ENCODE measurements at regions not wholly inside any gene's neighbourhood (a gene's known extent, or its start where the extent isn't known, plus 50 kb on each side); places are given as distances from the start of the nearest gene placed in this dataset.

DNA sequence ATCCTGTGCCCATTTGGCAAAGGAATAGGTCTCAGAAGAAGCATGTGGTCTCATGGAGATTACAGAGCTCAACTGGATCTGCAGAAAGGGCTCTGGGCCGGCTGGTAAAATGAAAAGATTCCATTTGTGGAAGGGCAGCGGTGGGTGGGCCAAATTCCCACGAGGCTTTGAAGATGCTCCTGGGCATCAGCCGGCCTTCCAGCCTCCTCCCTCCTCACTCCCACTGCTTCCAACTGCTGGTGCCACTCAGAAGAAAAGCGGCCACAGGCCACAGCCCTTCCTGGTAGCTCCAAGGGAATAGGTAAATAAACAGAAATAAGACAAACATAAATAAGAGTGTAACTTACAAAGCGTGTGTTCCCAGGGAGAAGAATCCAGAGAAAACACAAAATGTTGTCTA, 136.3 kb upstream of the SLC44A3 start:
- Histone ChIP-seq H3K4me1 (no peaks in the 10 kb centered on the region), H3K4me3 (no peak overlapping the region), H3K27me3 (ENCODE audit: insufficient read depth in 3 of 3, low read length in 2 of 3) (peaks cover 0 to 3% (median 0%) of the 10 kb centered on the region in 3 donors), H3K27ac (no peak overlapping the region), H3K36me3 (ENCODE audit: insufficient read depth in 1 of 2, low read depth in 1 of 2) (no peaks in the 10 kb centered on the region), H3K9me3 (no peaks in the 10 kb centered on the region)
- intact Hi-C loops (cut with DNase I) = no loop called here
- no peak for ATAC-seq
- TF ChIP-seq, protein P1, sequence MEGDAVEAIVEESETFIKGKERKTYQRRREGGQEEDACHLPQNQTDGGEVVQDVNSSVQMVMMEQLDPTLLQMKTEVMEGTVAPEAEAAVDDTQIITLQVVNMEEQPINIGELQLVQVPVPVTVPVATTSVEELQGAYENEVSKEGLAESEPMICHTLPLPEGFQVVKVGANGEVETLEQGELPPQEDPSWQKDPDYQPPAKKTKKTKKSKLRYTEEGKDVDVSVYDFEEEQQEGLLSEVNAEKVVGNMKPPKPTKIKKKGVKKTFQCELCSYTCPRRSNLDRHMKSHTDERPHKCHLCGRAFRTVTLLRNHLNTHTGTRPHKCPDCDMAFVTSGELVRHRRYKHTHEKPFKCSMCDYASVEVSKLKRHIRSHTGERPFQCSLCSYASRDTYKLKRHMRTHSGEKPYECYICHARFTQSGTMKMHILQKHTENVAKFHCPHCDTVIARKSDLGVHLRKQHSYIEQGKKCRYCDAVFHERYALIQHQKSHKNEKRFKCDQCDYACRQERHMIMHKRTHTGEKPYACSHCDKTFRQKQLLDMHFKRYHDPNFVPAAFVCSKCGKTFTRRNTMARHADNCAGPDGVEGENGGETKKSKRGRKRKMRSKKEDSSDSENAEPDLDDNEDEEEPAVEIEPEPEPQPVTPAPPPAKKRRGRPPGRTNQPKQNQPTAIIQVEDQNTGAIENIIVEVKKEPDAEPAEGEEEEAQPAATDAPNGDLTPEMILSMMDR (IDR thresholded peaks at IDR 0.05) = no peak
- DNase-seq = no peak
- 37 to 40% (median 38%) methylated on average over 6 of the region's 6 CpGs for WGBS, 3 donors

DNA sequence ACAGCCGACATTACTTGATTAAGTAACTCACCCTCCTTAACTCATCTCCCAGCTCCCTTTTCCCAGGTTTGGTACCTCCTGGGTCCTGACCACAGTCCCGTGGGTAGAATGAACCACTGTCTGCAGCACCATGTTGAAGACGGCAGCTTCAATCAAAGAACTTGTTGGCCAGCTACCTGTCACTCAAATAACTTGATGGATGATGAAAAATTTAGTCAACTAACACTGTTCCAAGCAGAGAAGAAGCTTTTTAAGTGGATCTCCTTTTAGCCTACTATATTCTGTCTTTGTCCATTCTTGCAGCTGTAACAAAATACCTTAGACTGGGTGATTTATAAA, 138.4 kb upstream of the F3 start:
- no peaks in the 10 kb centered on the region for H3K36me3 ChIP-seq (ENCODE audit: insufficient read depth in 1 of 2, low read depth in 1 of 2)
- no peaks in the 10 kb centered on the region for H3K4me1 ChIP-seq
- TF ChIP-seq, protein P1 (IDR thresholded peaks at IDR 0.05) = no peak
- H3K9me3 ChIP-seq = no peaks in the 10 kb centered on the region
- WGBS, 3 donors = 39 to 53% (median 40%) methylated on average over 3 of the region's 3 CpGs
- no peak overlapping the region for H3K27ac ChIP-seq
- DNase-seq (no peak), ATAC-seq (peak in 2 of 4 donors; percentile 56)
- H3K4me3 ChIP-seq = no peak overlapping the region
- intact Hi-C loops (cut with DNase I) = no loop called here
- H3K27me3 ChIP-seq (ENCODE audit: insufficient read depth in 3 of 3, low read length in 2 of 3) = peaks cover 0 to 3% (median 0%) of the 10 kb centered on the region in 3 donors

DNA sequence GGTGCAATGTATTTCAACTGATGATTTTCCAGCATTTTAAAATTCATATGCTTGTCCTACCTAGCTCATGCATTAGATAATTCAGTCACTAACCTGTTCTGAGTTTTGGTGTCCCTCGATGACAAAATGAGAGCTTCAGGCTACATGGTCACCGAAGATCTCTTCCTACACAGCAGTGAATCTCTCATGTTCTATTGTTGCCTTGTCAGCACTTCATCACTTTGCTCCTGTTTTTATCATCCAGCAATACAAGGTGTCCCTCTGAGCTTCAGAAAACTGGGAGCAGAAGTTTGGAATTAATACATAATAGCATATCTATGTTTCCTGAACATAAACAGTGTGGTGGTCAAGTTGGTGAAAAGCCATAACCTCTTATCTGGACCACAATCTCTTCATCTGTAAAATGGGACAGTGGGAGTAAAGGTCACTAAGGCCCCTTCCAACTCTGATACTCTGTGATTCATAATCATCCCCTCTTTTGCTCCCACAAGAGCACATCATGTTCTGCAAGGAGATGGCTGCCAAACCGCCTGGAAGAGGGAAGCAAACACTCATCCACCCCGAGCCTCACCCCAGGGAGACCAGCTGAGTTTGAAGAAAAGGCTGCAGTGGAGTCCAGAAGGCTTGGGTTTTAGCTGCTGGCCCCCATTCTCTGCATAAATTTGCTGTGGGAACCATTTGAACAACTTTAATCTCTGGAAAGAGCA, 137.9 kb upstream of the F3 start:
- TF ChIP-seq, protein P1 (IDR thresholded peaks at IDR 0.05) = no peak
- intact Hi-C loops (cut with DNase I) = no loop called here
- peak; percentile 83 to 89 for DNase-seq
- no peak overlapping the region for H3K4me3 ChIP-seq
- peak in 3 of 4 donors; percentile 80 to 86 (median 82) for ATAC-seq
- H3K4me1 ChIP-seq = no peaks in the 10 kb centered on the region
- no peaks in the 10 kb centered on the region for H3K36me3 ChIP-seq (ENCODE audit: insufficient read depth in 1 of 2, low read depth in 1 of 2)
- no peak overlapping the region for H3K27ac ChIP-seq
- peaks cover 0 to 3% (median 0%) of the 10 kb centered on the region in 3 donors for H3K27me3 ChIP-seq (ENCODE audit: insufficient read depth in 3 of 3, low read length in 2 of 3)
- H3K9me3 ChIP-seq = no peaks in the 10 kb centered on the region
- WGBS, 3 donors = 62 to 69% (median 65%) methylated on average over 4 of the region's 4 CpGs

DNA sequence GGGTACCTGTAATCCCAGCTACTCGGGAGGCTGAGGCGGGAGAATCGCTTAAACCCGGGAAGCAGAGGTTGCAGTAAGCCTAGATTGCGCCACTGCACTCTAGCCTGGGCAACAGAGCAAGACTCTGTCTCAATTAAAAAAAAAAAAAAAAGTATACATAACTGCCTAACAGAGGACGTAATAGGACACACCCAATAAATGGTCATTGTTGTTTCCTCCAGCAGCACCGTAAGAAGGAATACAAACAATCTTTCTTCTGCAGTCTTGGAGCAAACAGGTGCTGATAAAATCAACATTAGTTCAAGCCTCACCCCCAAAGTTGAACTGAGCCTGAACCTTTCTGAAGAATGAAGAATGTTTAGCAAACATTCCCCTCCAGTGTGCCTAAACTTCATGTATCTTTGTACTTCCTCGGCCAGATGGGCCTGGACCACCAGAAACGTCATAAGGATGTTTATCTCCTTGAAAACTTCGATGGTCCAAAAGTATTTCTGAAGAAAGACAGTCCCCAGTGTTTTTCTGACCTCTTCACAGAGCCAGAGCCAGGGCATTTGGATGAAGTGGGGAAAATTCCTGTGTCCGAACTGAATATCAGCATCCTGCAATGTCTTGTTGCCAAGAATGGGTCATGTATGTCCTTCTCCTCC, 136.8 kb upstream of the F3 start:
- ATAC-seq (peak in 3 of 4 donors; percentile 26 to 65 (median 29)), DNase-seq (peak; percentile 26 to 59)
- Histone ChIP-seq H3K27ac (no peak overlapping the region), H3K27me3 (ENCODE audit: insufficient read depth in 3 of 3, low read length in 2 of 3) (peaks cover 0 to under 1% (median 0%) of the 10 kb centered on the region in 3 donors), H3K9me3 (no peaks in the 10 kb centered on the region), H3K36me3 (ENCODE audit: insufficient read depth in 1 of 2, low read depth in 1 of 2) (no peaks in the 10 kb centered on the region), H3K4me1 (no peaks in the 10 kb centered on the region), H3K4me3 (no peak overlapping the region)
- intact Hi-C loops (cut with DNase I) = no loop called here
- TF ChIP-seq, protein P1 (IDR thresholded peaks at IDR 0.05) = no peak
- 64 to 72% (median 66%) methylated on average over 11 of the region's 11 CpGs for WGBS, 3 donors

All from psoas muscle (tissue), 7 donors.